Neutrophil (primary cell): ENCODE measurements at regions not wholly inside any gene's neighbourhood (a gene's known extent, or its start where the extent isn't known, plus 50 kb on each side); places are given as distances from the start of the nearest gene placed in this dataset.

Experiments used
- H3K27ac ChIP-seq: fragments of 200-600 bp; sonication (generic); 2 replicates; pipeline ENCODE4 v1.5.1; 2016; ENCODE audit warnings: mild to moderate bottlenecking, moderate library complexity
- H3K27me3 ChIP-seq: fragments of 200-600 bp; sonication (generic); 2 replicates; pipeline ENCODE4 v1.6.0; 2016; ENCODE audit warnings: mild to moderate bottlenecking
- H3K36me3 ChIP-seq: fragments of 200-600 bp; sonication (generic); 2 replicates; pipeline ENCODE4 v1.5.1; 2017
- H3K4me1 ChIP-seq, 2 experiments: fragments of 200-600 bp in 1 of 2; sonication (generic) in 1 of 2; 1 replicate in 1 of 2; 2 replicates in 1 of 2; pipeline versions ENCODE4 v1.5.1 to v1.6.1; 2013 to 2016; ENCODE audit warnings: low read depth in 1 of 2, low read length in 1 of 2, mild to moderate bottlenecking in 1 of 2, moderate library complexity in 1 of 2; ENCODE audit not compliant: control insufficient read depth in 1 of 2, insufficient read depth in 1 of 2
- H3K4me3 ChIP-seq, 2 experiments: fragments of 200-600 bp in 1 of 2; sonication (generic) in 1 of 2; 1 replicate in 1 of 2; 2 replicates in 1 of 2; pipeline ENCODE4 v1.5.1; 2013 to 2016; ENCODE audit warnings: low read depth in 1 of 2, low read length in 1 of 2, mild to moderate bottlenecking in 1 of 2, moderate library complexity in 1 of 2
- H3K9me3 ChIP-seq: fragments of 200-600 bp; sonication (generic); 2 replicates; pipeline ENCODE4 v1.5.1; 2016
- TF ChIP-seq, protein P1 (sequence below): fragments of 200-600 bp; sonication (generic); IDR thresholded peaks from 2 replicates; pipeline ENCODE4 v1.5.1; 2016; ENCODE audit warnings: antibody characterized with exemption

DNA sequence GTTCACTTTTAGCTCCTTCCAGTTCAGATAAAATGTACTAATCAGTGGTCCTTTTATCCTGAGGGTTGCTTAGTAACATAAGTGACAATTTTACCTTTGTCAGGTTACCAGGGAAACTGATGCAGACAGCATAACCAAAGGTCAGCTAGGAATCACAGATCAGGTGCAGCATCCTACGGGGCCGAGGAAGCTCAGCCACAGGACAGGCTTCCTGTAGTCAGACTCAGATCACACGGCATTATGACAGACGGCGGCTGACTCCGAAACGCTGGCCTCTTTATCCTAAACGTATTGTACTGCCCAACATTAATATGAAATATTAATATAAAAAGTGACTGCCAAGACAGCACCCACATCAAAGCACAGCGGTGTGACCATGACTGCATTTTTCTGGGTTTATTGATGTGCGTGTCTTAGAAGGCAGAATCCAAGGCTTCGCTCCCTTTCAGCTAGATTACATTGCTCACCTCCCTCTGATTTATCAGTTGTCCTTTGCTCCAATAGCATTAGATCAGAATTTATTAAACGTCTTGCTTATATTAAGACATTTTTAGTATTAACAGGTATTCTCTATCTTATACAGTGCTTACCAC is 444.5 kb downstream of the CMPK2 start:
- Histone ChIP-seq H3K36me3 (no peaks in the 10 kb centered on the region), H3K27ac (no peak overlapping the region), H3K4me1 (no peaks in the 10 kb centered on the region), H3K9me3 (no peaks in the 10 kb centered on the region), H3K4me3 (no peak overlapping the region), H3K27me3 (no peaks in the 10 kb centered on the region)
- TF ChIP-seq, protein P1, sequence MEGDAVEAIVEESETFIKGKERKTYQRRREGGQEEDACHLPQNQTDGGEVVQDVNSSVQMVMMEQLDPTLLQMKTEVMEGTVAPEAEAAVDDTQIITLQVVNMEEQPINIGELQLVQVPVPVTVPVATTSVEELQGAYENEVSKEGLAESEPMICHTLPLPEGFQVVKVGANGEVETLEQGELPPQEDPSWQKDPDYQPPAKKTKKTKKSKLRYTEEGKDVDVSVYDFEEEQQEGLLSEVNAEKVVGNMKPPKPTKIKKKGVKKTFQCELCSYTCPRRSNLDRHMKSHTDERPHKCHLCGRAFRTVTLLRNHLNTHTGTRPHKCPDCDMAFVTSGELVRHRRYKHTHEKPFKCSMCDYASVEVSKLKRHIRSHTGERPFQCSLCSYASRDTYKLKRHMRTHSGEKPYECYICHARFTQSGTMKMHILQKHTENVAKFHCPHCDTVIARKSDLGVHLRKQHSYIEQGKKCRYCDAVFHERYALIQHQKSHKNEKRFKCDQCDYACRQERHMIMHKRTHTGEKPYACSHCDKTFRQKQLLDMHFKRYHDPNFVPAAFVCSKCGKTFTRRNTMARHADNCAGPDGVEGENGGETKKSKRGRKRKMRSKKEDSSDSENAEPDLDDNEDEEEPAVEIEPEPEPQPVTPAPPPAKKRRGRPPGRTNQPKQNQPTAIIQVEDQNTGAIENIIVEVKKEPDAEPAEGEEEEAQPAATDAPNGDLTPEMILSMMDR: no peak

DNA sequence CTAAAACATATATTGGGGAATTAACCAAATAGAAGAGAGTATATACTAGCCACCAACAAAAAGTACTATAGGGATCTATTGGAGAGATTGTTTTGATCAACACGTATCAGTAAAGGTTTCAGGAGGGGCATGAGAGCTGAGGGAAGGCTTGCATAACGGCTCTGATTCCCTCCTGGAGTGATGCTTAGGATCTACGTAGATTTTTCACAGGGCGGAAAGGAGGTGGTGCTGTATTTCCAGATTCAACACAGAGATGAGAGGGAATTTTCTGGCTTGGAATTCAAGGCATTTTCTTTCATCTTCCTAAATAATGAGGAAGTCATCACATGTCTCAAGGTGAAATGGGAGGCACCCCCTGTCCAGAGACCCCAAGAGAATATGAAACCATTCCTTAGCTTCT is 443.8 kb downstream of the CMPK2 start:
- no peak overlapping the region for H3K27ac ChIP-seq
- no peaks in the 10 kb centered on the region for H3K9me3 ChIP-seq
- no peak overlapping the region for H3K4me3 ChIP-seq
- H3K27me3 ChIP-seq: no peaks in the 10 kb centered on the region
- TF ChIP-seq, protein P1: no peak
- H3K36me3 ChIP-seq: no peaks in the 10 kb centered on the region
- H3K4me1 ChIP-seq: no peaks in the 10 kb centered on the region

DNA sequence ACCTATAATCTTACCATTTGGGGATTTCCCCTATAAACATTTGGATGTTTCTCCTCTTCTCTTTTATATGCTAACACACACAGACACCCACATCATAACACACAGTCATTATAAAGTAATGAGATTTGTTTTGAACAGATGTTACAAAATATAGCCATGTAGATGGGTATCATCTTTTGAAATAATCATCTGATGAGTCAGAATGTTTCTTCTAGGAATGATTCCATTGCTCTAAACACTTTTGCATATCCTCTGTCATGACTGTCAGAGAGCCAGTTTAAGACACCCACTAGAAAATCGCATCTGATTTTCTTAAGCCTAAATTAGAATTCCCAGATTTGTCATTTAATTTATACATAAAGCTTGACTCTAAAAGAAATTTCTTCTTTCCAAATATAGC is 442.6 kb downstream of the CMPK2 start:
- Histone ChIP-seq H3K4me1 (no peaks in the 10 kb centered on the region), H3K27me3 (no peaks in the 10 kb centered on the region), H3K27ac (no peak overlapping the region), H3K4me3 (no peak overlapping the region), H3K36me3 (no peaks in the 10 kb centered on the region), H3K9me3 (no peaks in the 10 kb centered on the region)
- TF ChIP-seq, protein P1: no peak

DNA sequence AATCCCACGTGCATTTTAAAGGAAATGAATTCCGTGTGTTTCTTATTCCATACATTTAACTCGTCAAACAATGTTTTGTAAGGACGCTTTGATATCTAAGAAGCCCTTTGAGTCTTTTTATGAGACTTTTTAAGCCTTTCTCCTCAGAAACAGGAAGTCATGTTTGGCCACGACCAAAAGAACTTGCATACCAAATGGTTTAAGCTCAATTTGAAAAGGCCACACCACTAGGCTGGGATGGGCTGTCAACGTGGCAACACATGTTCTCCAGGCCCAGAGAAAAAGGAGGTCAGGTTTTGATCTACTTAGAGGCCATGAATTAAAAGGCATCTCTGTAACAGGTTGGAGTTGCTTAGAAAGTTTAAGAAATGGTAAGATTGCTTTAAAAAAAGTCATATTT is 441.8 kb downstream of the CMPK2 start:
- TF ChIP-seq, protein P1: no peak
- no peak overlapping the region for H3K27ac ChIP-seq

DNA sequence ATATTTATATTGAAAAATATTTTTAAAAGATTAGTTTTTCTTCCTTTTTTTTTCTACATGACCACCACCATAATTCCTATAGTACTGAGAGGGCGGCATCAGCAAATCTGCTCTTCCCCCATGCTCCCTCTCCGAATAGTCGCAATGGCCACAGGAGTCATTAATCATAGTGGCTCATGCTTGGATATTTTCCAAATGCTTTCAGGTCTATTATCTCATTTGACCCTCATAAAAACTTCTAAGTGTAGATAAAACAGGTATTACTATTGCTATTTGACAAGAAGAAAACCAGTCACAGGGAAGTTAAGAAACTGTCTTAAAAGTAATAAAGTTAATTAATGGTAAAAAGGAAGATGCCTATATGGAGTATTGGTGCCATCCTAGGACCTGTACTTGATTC is 440.7 kb downstream of the CMPK2 start:
- H3K27ac ChIP-seq: no peak overlapping the region
- no peaks in the 10 kb centered on the region for H3K36me3 ChIP-seq
- no peak overlapping the region for H3K4me3 ChIP-seq
- TF ChIP-seq, protein P1: no peak
- H3K9me3 ChIP-seq: no peaks in the 10 kb centered on the region
- H3K4me1 ChIP-seq: no peaks in the 10 kb centered on the region
- no peaks in the 10 kb centered on the region for H3K27me3 ChIP-seq

More for the DNA sequence above, 441.8 kb downstream of the CMPK2 start:
- no peaks in the 10 kb centered on the region for H3K4me1 ChIP-seq
- H3K4me3 ChIP-seq: no peak overlapping the region
- H3K27me3 ChIP-seq: no peaks in the 10 kb centered on the region
- no peaks in the 10 kb centered on the region for H3K9me3 ChIP-seq
- no peaks in the 10 kb centered on the region for H3K36me3 ChIP-seq
